ENCODE measurements at regions not wholly inside any gene's neighbourhood (a gene's known extent, or its start where the extent isn't known, plus 50 kb on each side); places are given as distances from the start of the nearest gene placed in this dataset.

DNA sequence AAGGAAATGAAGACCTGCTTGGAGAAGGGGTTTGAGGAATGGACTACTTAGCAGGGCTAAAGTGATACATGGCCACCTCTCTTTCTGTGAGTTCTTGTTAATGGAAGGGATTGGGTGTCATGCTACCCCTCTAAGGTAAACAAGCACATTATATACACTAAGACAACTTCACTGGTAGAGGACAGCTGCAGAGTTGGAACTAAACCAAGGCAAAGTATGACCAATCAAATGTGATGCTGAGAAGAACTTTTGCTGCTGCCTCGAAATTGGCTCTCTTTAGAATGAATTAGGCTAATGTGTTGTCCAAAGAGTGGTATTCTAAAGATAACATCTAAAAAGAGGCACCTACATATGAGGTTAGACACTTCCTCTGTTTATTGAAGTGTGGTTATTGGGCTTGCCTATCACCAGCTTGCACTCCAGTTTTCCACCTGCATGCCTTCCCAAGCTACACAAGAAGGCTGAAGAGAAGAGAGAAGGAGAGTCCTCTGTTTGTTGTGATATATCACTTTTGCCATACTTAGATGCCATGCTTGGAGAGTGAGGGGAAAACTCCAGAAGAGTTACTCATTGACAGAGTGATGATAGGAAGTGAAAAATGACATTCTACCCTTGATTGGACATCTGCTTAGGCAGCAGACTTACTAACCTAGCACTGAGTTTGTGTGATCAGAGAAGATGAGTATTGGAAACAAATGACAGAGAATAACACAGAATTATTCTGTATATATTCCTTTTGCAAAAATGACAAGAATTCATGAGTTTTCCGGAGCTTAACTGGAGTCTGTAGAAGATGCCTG is 536.1 kb downstream of the ZNF608 start:
- no peak overlapping the region for H2AFZ ChIP-seq (ENCODE audit: low read depth, low read length)
- TF ChIP-seq GATA2 (IDR thresholded peaks at IDR 0.05; ENCODE audit: insufficient read depth, insufficient read length, low read depth, low read length) = no peak
- TF ChIP-seq MYC (IDR thresholded peaks at IDR 0.05; ENCODE audit: low read depth, low read length) = no peak
- TF ChIP-seq POLR2AphosphoS5 (IDR thresholded peaks at IDR 0.05; ENCODE audit: insufficient read depth, low read depth, low read length) = no peak
- TF ChIP-seq EZH2 (IDR thresholded peaks at IDR 0.05; ENCODE audit: borderline replicate concordance, low read depth, low read length, severe bottlenecking) = no peak
- TF ChIP-seq, protein P1, sequence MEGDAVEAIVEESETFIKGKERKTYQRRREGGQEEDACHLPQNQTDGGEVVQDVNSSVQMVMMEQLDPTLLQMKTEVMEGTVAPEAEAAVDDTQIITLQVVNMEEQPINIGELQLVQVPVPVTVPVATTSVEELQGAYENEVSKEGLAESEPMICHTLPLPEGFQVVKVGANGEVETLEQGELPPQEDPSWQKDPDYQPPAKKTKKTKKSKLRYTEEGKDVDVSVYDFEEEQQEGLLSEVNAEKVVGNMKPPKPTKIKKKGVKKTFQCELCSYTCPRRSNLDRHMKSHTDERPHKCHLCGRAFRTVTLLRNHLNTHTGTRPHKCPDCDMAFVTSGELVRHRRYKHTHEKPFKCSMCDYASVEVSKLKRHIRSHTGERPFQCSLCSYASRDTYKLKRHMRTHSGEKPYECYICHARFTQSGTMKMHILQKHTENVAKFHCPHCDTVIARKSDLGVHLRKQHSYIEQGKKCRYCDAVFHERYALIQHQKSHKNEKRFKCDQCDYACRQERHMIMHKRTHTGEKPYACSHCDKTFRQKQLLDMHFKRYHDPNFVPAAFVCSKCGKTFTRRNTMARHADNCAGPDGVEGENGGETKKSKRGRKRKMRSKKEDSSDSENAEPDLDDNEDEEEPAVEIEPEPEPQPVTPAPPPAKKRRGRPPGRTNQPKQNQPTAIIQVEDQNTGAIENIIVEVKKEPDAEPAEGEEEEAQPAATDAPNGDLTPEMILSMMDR (IDR thresholded peaks at IDR 0.05; ENCODE audit: extremely low read depth in 1 of 2, insufficient read depth in 1 of 2, low read depth in 1 of 2, low read length in 2 of 2) = no peak
- no peak for TF ChIP-seq POLR2A (IDR thresholded peaks at IDR 0.05; ENCODE audit: low read depth, low read length)
- no peak for TF ChIP-seq JUN (IDR thresholded peaks at IDR 0.05; ENCODE audit: borderline replicate concordance, insufficient read depth, insufficient read length, low read depth)
- TF ChIP-seq, protein P2, sequence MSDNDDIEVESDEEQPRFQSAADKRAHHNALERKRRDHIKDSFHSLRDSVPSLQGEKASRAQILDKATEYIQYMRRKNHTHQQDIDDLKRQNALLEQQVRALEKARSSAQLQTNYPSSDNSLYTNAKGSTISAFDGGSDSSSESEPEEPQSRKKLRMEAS (IDR thresholded peaks at IDR 0.05; ENCODE audit: insufficient read depth, insufficient read length) = no peak
- no peak for TF ChIP-seq FOS (IDR thresholded peaks at IDR 0.05; ENCODE audit: borderline replicate concordance, insufficient read depth, low read length)
- no peak overlapping the region for H3K4me2 ChIP-seq (ENCODE audit: insufficient read depth, low read length)
- FAIRE-seq (no peak), DNase-seq (ENCODE audit: low read depth, low spot score) (no peak)
- no peak overlapping the region for H3K9ac ChIP-seq (replicated peaks; ENCODE audit: extremely low read depth, insufficient read depth, low read length)
- no peaks in the 10 kb centered on the region for H3K27me3 ChIP-seq (ENCODE audit: control insufficient read depth in 2 of 2, insufficient read depth in 2 of 2, low read length in 2 of 2)
- H3K4me1 ChIP-seq (ENCODE audit: control insufficient read depth, extremely low read depth, insufficient read depth, low read length) = no peaks in the 10 kb centered on the region
- no peaks in the 10 kb centered on the region for H3K9me1 ChIP-seq (replicated peaks; ENCODE audit: control insufficient read depth, extremely low read depth, insufficient read depth, low read length)
- no peaks in the 10 kb centered on the region for H4K20me1 ChIP-seq (replicated peaks; ENCODE audit: control insufficient read depth, extremely low read depth, insufficient read depth, low read length)
- H3K79me2 ChIP-seq (ENCODE audit: control insufficient read depth, insufficient read depth, low read length) = no peaks in the 10 kb centered on the region
- intact Hi-C loops (cut with micrococcal nuclease) (no loop called here), dilution Hi-C loops (cut with MboI; ENCODE audit: extremely low pct_ligation_motif_present, low sequenced_read_pairs) (no loop called here)
- H3K9me3 ChIP-seq (replicated peaks; ENCODE audit: control insufficient read depth, insufficient read depth, low read length) = no peaks in the 10 kb centered on the region
- H3K36me3 ChIP-seq (ENCODE audit: control insufficient read depth in 2 of 2, extremely low read depth in 1 of 2, insufficient read depth in 2 of 2, low read length in 2 of 2) = no peaks in the 10 kb centered on the region
- POLR2A ChIA-PET = no interaction called here
- H3K4me3 ChIP-seq (replicated peaks in 1 of 3; ENCODE audit: insufficient read depth in 1 of 3, low read depth in 1 of 3, low read length in 3 of 3) = no peak overlapping the region
- CTCF ChIA-PET = no interaction called here
- no peak overlapping the region for H3K27ac ChIP-seq (ENCODE audit: insufficient read depth, low read depth, low read length)
- BruUV-seq (replicated peaks) = no TSS peak

All from endothelial cell of umbilical vein (primary cell).